ENCODE measurements at regions not wholly inside any gene's neighbourhood (a gene's known extent, or its start where the extent isn't known, plus 50 kb on each side); places are given as distances from the start of the nearest gene placed in this dataset.

- no peak overlapping the region for H2AFZ ChIP-seq
- no peaks in the 10 kb centered on the region for H3K9me3 ChIP-seq (ENCODE audit: control insufficient read depth, low read length)
- H3K4me3 ChIP-seq (ENCODE audit: low read depth, low read length) = no peak overlapping the region
- H3K27ac ChIP-seq = no peak overlapping the region
- no peak overlapping the region for H3K9ac ChIP-seq
- H3K4me2 ChIP-seq (ENCODE audit: low read length) = no peak overlapping the region
- no peaks in the 10 kb centered on the region for H3K36me3 ChIP-seq (ENCODE audit: control insufficient read depth, insufficient read depth, low read length)
- TF ChIP-seq CTCF (IDR thresholded peaks at IDR 0.05) = no peak
- H3K27me3 ChIP-seq (ENCODE audit: control insufficient read depth, insufficient read depth, low read length) = no peaks in the 10 kb centered on the region
- no peaks in the 10 kb centered on the region for H3K79me2 ChIP-seq
- no peaks in the 10 kb centered on the region for H3K4me1 ChIP-seq
Observed at GRCh38 chr4:184575306-184575705, 73.9 kb downstream of the CASP3 start.

GRCh38 chr4:184574861-184575260, 74.4 kb downstream of the CASP3 start:
- H3K27me3 ChIP-seq (ENCODE audit: control insufficient read depth, insufficient read depth, low read length) = no peaks in the 10 kb centered on the region
- H3K36me3 ChIP-seq (ENCODE audit: control insufficient read depth, insufficient read depth, low read length) = no peaks in the 10 kb centered on the region
- H3K4me2 ChIP-seq (ENCODE audit: low read length) = no peak overlapping the region
- no peaks in the 10 kb centered on the region for H3K79me2 ChIP-seq
- no peak overlapping the region for H3K27ac ChIP-seq
- no peak overlapping the region for H3K4me3 ChIP-seq (ENCODE audit: low read depth, low read length)
- H3K9ac ChIP-seq = no peak overlapping the region
- no peaks in the 10 kb centered on the region for H3K4me1 ChIP-seq
- no peak overlapping the region for H2AFZ ChIP-seq
- TF ChIP-seq CTCF (IDR thresholded peaks at IDR 0.05) = no peak
- H3K9me3 ChIP-seq (ENCODE audit: control insufficient read depth, low read length) = no peaks in the 10 kb centered on the region

GRCh38 chr4:184573701-184574100, 75.5 kb downstream of the CASP3 start:
- Histone ChIP-seq H3K4me3 (ENCODE audit: low read depth, low read length) (no peak overlapping the region), H3K9me3 (ENCODE audit: control insufficient read depth, low read length) (no peaks in the 10 kb centered on the region), H2AFZ (no peak overlapping the region), H3K27ac (no peak overlapping the region), H3K36me3 (ENCODE audit: control insufficient read depth, insufficient read depth, low read length) (no peaks in the 10 kb centered on the region), H3K4me1 (no peaks in the 10 kb centered on the region), H3K79me2 (no peaks in the 10 kb centered on the region), H3K9ac (no peak overlapping the region), H3K27me3 (ENCODE audit: control insufficient read depth, insufficient read depth, low read length) (no peaks in the 10 kb centered on the region), H3K4me2 (ENCODE audit: low read length) (no peak overlapping the region)
- TF ChIP-seq CTCF (IDR thresholded peaks at IDR 0.05) = no peak

- no peaks in the 10 kb centered on the region for H3K36me3 ChIP-seq (ENCODE audit: control insufficient read depth, insufficient read depth, low read length)
- no peak for TF ChIP-seq CTCF (IDR thresholded peaks at IDR 0.05)
- H3K9me3 ChIP-seq (ENCODE audit: control insufficient read depth, low read length) = no peaks in the 10 kb centered on the region
- H3K27me3 ChIP-seq (ENCODE audit: control insufficient read depth, insufficient read depth, low read length) = no peaks in the 10 kb centered on the region
- no peak overlapping the region for H3K9ac ChIP-seq
- no peak overlapping the region for H3K27ac ChIP-seq
- H3K4me3 ChIP-seq (ENCODE audit: low read depth, low read length) = no peak overlapping the region
- H3K4me2 ChIP-seq (ENCODE audit: low read length) = no peak overlapping the region
- no peaks in the 10 kb centered on the region for H3K79me2 ChIP-seq
- no peak overlapping the region for H2AFZ ChIP-seq
- H3K4me1 ChIP-seq = no peaks in the 10 kb centered on the region
Observed at GRCh38 chr4:184568770-184569169, 80.5 kb downstream of the CASP3 start.

- Histone ChIP-seq H3K4me1 (no peaks in the 10 kb centered on the region), H3K27me3 (ENCODE audit: control insufficient read depth, insufficient read depth, low read length) (no peaks in the 10 kb centered on the region), H2AFZ (no peak overlapping the region), H3K4me2 (ENCODE audit: low read length) (no peak overlapping the region), H3K4me3 (ENCODE audit: low read depth, low read length) (no peak overlapping the region), H3K9me3 (ENCODE audit: control insufficient read depth, low read length) (no peaks in the 10 kb centered on the region), H3K79me2 (no peaks in the 10 kb centered on the region), H3K9ac (no peak overlapping the region), H3K36me3 (ENCODE audit: control insufficient read depth, insufficient read depth, low read length) (no peaks in the 10 kb centered on the region), H3K27ac (no peak overlapping the region)
- no peak for TF ChIP-seq CTCF (IDR thresholded peaks at IDR 0.05)
Observed at GRCh38 chr4:184563621-184564020, 85.6 kb downstream of the CASP3 start.
